CD4-positive, CD25-positive, alpha-beta regulatory T cell (primary cell): ENCODE measurements at regions not wholly inside any gene's neighbourhood (a gene's known extent, or its start where the extent isn't known, plus 50 kb on each side); places are given as distances from the start of the nearest gene placed in this dataset.

Source experiments
- ATAC-seq, 2 donors: fragments of 150-1000 bp; cut with Tn5 transposase; one replicate each; pipeline ENCODE4 v1.10.0; 2021; ENCODE audit warnings: low read depth in 2 of 2, moderate number of reproducible peaks in 2 of 2, moderate library complexity in 1 of 2
- DNase-seq, 3 donors: peaks; one replicate each; pipeline versions ENCODE4 v3.0.0 to v3.0.0-alpha.2; 2012 to 2022; ENCODE audit warnings: mixed read lengths in 1 of 3
- H3K27ac ChIP-seq: one replicate; pipeline ENCODE4 v1.7.0; 2013; ENCODE audit warnings: mild to moderate bottlenecking, low read length; ENCODE audit not compliant: insufficient read depth, poor library complexity, severe bottlenecking
- H3K27me3 ChIP-seq: one replicate; pipeline ENCODE4 v1.7.0; 2013; ENCODE audit warnings: low read length; ENCODE audit not compliant: control insufficient read depth, insufficient read depth
- H3K36me3 ChIP-seq: one replicate; pipeline ENCODE4 v1.7.0; 2013; ENCODE audit warnings: mild to moderate bottlenecking, low read length, moderate library complexity; ENCODE audit not compliant: control insufficient read depth, insufficient read depth
- H3K4me1 ChIP-seq: 2 replicates; pipeline ENCODE4 v1.7.0; 2013; ENCODE audit warnings: mild to moderate bottlenecking, low read length; ENCODE audit not compliant: insufficient read depth, control insufficient read depth, poor library complexity, severe bottlenecking
- H3K4me3 ChIP-seq: one replicate; pipeline ENCODE4 v1.7.0; 2013; ENCODE audit warnings: low read depth, mild to moderate bottlenecking, low read length, moderate library complexity
- H3K9me3 ChIP-seq, 2 experiments: 1 replicate in 1 of 2; 2 replicates in 1 of 2; pipeline ENCODE4 v1.7.0; 2013; ENCODE audit warnings: low read length in 2 of 2, mild to moderate bottlenecking in 1 of 2, moderate library complexity in 1 of 2; ENCODE audit not compliant: control insufficient read depth in 2 of 2
- H3K27ac Mint-ChIP-seq, 3 donors: one replicate each; pipeline ENCODE4 v1.8.0; 2020 to 2022; ENCODE audit warnings: mild to moderate bottlenecking in 3 of 3, mixed read lengths in 3 of 3, moderate library complexity in 2 of 3
- H3K27me3 Mint-ChIP-seq: one replicate; pipeline ENCODE4 v1.8.0; 2022; ENCODE audit warnings: mild to moderate bottlenecking, mixed read lengths
- H3K36me3 Mint-ChIP-seq: one replicate; pipeline ENCODE4 v1.8.0; 2020; ENCODE audit warnings: mixed read lengths
- H3K4me1 Mint-ChIP-seq, 4 donors: one replicate each; pipeline ENCODE4 v1.8.0; 2020 to 2022; ENCODE audit warnings: mixed read lengths in 4 of 4, mild to moderate bottlenecking in 1 of 4
- H3K4me3 Mint-ChIP-seq, 4 donors: one replicate each; pipeline ENCODE4 v1.8.0; 2020 to 2022; ENCODE audit warnings: mild to moderate bottlenecking in 4 of 4, mixed read lengths in 4 of 4, moderate library complexity in 3 of 4
- H3K9me3 Mint-ChIP-seq, 7 donors: one replicate each; pipeline ENCODE4 v1.8.0; 2020 to 2022; ENCODE audit warnings: mixed read lengths in 7 of 7, mild to moderate bottlenecking in 3 of 7, moderate library complexity in 2 of 7

DNA sequence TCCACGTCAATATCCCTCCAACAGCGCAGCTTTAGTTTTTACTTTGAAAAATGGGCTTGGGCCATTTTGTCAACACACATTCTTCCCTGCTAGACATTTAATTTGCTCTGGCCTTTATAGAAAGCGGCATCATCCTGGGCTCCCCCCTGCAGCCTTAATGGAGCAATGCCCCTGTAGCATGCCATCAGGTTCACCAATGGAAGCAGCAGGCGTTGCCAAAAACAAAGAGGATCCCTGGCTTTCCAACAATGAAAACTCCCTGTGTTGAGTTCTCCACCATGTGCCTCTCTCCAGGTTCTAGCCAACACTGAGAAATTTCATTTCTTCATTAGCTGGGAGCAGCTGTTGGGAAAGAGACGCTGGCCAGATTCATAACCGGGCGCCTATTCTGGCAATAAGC lies 139.5 kb downstream of the ZNF622 start:
- Histone ChIP-seq H3K27ac (no peak overlapping the region), H3K4me3 (no peak overlapping the region), H3K27me3 (no peaks in the 10 kb centered on the region), H3K9me3 (no peaks in the 10 kb centered on the region), H3K36me3 (no peaks in the 10 kb centered on the region), H3K4me1 (no peaks in the 10 kb centered on the region)
- Mint-ChIP-seq H3K4me3 (peak overlapping the region in 1 of 4 donors; percentile 21), H3K4me1 (no peaks in the 10 kb centered on the region), H3K27me3 (peaks cover 4% of the 10 kb centered on the region), H3K27ac (no peak overlapping the region), H3K9me3 (no peaks in the 10 kb centered on the region), H3K36me3 (no peaks in the 10 kb centered on the region)
- DNase-seq (no peak), ATAC-seq (no peak)

DNA sequence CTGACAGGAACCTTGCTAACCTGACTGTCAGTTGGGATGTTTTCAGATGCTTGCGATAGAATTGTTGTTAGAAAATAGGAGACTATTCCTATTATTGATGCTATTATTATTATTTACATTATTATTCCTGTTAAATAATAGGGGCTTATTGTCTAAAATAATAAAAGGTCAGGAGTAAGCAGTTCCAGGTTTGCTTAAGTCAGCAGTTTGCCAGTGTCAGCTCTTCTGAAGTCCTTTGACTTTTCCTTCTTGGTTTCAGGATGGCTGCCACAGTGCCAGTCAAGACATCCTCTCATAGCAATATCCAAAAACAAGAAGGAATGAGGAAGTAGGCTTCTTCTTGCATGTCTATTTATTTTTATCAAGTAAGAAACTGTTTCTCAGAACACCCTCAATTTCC lies 141.7 kb upstream of the MARCHF11 start:
- no peaks in the 10 kb centered on the region for H3K27me3 ChIP-seq
- H3K36me3 ChIP-seq = no peaks in the 10 kb centered on the region
- no peak overlapping the region for H3K27ac ChIP-seq
- no peak overlapping the region for H3K4me3 Mint-ChIP-seq
- ATAC-seq (no peak), DNase-seq (no peak)
- no peaks in the 10 kb centered on the region for H3K9me3 ChIP-seq
- no peaks in the 10 kb centered on the region for H3K4me1 Mint-ChIP-seq
- no peak overlapping the region for H3K4me3 ChIP-seq
- no peak overlapping the region for H3K27ac Mint-ChIP-seq
- no peaks in the 10 kb centered on the region for H3K27me3 Mint-ChIP-seq
- H3K9me3 Mint-ChIP-seq = peaks cover 0 to 1% (median 0%) of the 10 kb centered on the region in 7 donors
- H3K4me1 ChIP-seq = no peaks in the 10 kb centered on the region
- no peaks in the 10 kb centered on the region for H3K36me3 Mint-ChIP-seq

DNA sequence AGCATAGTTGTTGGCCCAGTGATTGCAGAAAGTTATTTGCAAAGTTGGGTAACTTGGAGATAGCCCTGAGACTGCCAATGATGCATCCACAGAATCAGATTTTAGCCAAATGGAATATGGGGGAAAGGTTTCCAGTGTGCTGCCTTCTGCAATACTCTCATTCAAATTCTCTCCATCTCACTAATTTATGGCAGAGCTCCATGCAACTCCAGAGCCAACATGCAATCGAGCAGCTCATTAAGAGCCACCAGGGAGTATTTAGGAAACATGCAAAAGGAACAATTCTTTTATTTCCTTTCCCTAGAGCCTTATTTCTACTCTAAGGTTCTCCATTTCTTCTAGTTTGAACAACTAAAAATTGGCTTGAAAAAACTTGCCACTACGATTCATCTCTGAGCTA lies 135.9 kb upstream of the MARCHF11 start:
- no peak for DNase-seq
- Mint-ChIP-seq H3K36me3 (no peaks in the 10 kb centered on the region), H3K4me3 (no peak overlapping the region), H3K27me3 (no peaks in the 10 kb centered on the region), H3K27ac (no peak overlapping the region), H3K9me3 (peaks cover 0 to 1% (median 0%) of the 10 kb centered on the region in 7 donors), H3K4me1 (no peaks in the 10 kb centered on the region)
- H3K36me3 ChIP-seq = no peaks in the 10 kb centered on the region
- H3K9me3 ChIP-seq = no peaks in the 10 kb centered on the region
- H3K27me3 ChIP-seq = no peaks in the 10 kb centered on the region
- ATAC-seq = no peak
- H3K27ac ChIP-seq = no peak overlapping the region
- H3K4me3 ChIP-seq = no peak overlapping the region
- H3K4me1 ChIP-seq = no peaks in the 10 kb centered on the region

DNA sequence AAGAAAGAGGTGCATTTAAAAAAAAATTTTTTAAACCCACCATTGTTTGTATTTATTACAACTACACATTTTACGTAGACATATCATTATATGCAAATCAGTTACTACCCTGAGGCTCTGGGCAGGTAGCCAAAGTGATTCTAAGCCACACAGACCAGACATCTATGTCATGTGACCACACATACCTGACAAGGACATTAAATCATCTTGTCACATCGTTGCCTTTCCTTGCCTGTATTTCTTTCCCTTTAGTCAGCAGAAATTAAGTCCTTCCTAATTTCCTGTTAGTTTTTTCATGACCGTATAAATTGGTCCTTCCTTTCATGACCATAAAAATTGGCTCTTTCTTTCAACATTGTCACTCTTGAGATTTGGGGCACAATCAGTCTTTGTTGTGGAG lies 134.2 kb upstream of the MARCHF11 start:
- no peak overlapping the region for H3K4me3 ChIP-seq
- H3K36me3 Mint-ChIP-seq = no peaks in the 10 kb centered on the region
- no peak overlapping the region for H3K4me3 Mint-ChIP-seq
- H3K27ac ChIP-seq = no peak overlapping the region
- ATAC-seq (no peak), DNase-seq (no peak)
- no peaks in the 10 kb centered on the region for H3K4me1 Mint-ChIP-seq
- peaks cover 0 to 1% (median 0%) of the 10 kb centered on the region in 7 donors for H3K9me3 Mint-ChIP-seq
- H3K27me3 Mint-ChIP-seq = no peaks in the 10 kb centered on the region
- H3K27me3 ChIP-seq = no peaks in the 10 kb centered on the region
- no peaks in the 10 kb centered on the region for H3K4me1 ChIP-seq
- H3K9me3 ChIP-seq = no peaks in the 10 kb centered on the region
- no peaks in the 10 kb centered on the region for H3K36me3 ChIP-seq
- H3K27ac Mint-ChIP-seq = no peak overlapping the region

DNA sequence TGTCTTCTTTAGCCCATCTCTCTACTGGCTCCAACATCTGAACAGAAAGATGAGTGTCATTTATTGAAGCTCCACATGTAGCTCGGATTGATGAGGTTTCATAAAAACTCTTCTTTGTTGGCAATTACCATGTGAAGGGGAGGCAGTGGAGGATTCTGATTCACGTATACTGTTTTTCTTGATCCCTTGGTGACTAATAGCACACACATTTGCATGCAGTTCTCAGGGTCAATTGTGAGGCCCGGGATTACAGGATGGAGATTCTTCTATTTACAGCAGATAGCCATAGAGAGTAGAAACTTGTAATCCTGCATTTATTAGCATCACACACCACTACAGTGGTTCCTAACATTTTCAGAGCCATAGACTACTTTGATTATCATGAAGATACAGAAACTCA lies 133.2 kb upstream of the MARCHF11 start:
- no peaks in the 10 kb centered on the region for H3K4me1 ChIP-seq
- no peak overlapping the region for H3K4me3 Mint-ChIP-seq

DNA sequence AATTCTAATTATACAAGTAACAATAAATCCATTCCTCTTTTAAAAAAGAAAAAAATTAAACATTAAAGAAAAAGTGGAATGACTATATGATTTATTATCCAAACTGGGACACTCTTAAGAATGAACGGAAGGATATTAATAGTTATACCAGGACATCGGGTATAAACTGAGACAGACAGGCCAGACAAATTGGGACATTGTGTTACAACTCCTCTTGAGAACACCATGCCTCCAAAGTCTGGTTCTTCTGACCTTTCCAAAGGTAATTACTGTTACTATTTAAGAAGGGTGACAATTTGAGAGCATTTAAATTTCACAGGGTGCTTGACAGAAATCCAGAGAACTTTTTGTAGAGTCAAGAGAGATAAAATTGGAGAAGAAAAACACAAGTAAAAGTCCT lies 132.1 kb upstream of the MARCHF11 start:
- ATAC-seq = no peak
- H3K27ac Mint-ChIP-seq = no peak overlapping the region

More for the DNA sequence above, 133.2 kb upstream of the MARCHF11 start:
- no peak overlapping the region for H3K27ac Mint-ChIP-seq
- H3K27me3 Mint-ChIP-seq = no peaks in the 10 kb centered on the region
- no peak for ATAC-seq
- Histone ChIP-seq H3K27ac (no peak overlapping the region), H3K4me3 (no peak overlapping the region), H3K27me3 (no peaks in the 10 kb centered on the region), H3K9me3 (no peaks in the 10 kb centered on the region), H3K36me3 (no peaks in the 10 kb centered on the region)
- DNase-seq = no peak
- peaks cover 0 to 1% (median 0%) of the 10 kb centered on the region in 7 donors for H3K9me3 Mint-ChIP-seq
- H3K36me3 Mint-ChIP-seq = no peaks in the 10 kb centered on the region
- H3K4me1 Mint-ChIP-seq = no peaks in the 10 kb centered on the region

DNA sequence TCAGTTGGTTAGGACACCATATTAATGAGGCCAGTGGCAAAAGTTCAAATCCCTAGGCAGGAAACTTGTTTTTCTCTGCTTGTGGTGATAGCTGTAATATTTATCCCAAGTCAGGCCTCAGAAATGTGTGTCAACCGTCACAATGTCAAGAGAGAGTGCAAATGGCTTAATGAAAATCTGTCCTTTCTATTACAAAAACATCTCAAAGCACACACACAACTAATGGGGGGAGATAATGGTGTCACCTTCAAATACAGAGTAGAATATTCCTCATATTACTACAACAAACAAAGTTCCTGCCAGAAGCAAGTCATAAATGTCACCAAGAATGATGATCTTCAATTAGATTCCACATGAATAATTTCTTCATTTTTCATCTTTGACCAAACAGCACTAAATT lies 127.2 kb upstream of the MARCHF11 start:
- no peak overlapping the region for H3K27ac Mint-ChIP-seq
- ATAC-seq = no peak

More for the DNA sequence above, 132.1 kb upstream of the MARCHF11 start:
- Mint-ChIP-seq H3K36me3 (no peaks in the 10 kb centered on the region), H3K4me1 (no peaks in the 10 kb centered on the region), H3K27me3 (no peaks in the 10 kb centered on the region), H3K4me3 (peak overlapping the region in 1 of 4 donors; percentile 71), H3K9me3 (peaks cover 0 to 1% (median 0%) of the 10 kb centered on the region in 7 donors)
- DNase-seq = no peak
- H3K27me3 ChIP-seq = no peaks in the 10 kb centered on the region
- no peak overlapping the region for H3K4me3 ChIP-seq
- no peak overlapping the region for H3K27ac ChIP-seq
- H3K4me1 ChIP-seq = no peaks in the 10 kb centered on the region
- no peaks in the 10 kb centered on the region for H3K36me3 ChIP-seq
- no peaks in the 10 kb centered on the region for H3K9me3 ChIP-seq

DNA sequence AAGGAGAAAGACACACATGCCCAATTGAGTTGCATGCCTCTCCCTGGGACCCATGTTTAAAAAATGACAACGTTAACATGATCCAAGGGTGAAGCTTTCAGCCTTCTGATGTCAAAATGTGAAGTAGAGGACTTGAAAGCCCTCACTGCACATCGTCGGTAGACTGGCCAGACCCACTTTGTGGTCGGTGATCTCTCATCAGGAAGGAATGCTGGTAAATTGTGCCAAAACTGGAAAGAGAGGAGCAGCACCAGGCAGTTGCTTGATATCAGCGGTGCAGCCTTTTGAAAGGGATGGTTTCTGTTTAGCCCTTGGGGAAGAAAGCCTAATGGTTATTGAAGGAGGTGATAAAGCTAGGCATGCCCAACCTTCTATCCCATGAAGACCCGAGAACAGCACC lies 125.3 kb upstream of the MARCHF11 start:
- H3K4me3 Mint-ChIP-seq = no peak overlapping the region
- no peaks in the 10 kb centered on the region for H3K4me1 ChIP-seq
- peaks cover 0 to 3% of the 10 kb centered on the region in 2 experiments for H3K9me3 ChIP-seq
- no peaks in the 10 kb centered on the region for H3K36me3 Mint-ChIP-seq
- no peak overlapping the region for H3K27ac ChIP-seq
- H3K9me3 Mint-ChIP-seq = peaks cover 0 to 7% (median 0%) of the 10 kb centered on the region in 7 donors
- no peaks in the 10 kb centered on the region for H3K4me1 Mint-ChIP-seq
- no peaks in the 10 kb centered on the region for H3K36me3 ChIP-seq
- no peak overlapping the region for H3K4me3 ChIP-seq
- H3K27me3 ChIP-seq = no peaks in the 10 kb centered on the region
- no peak overlapping the region for H3K27ac Mint-ChIP-seq
- DNase-seq (no peak), ATAC-seq (no peak)
- no peaks in the 10 kb centered on the region for H3K27me3 Mint-ChIP-seq

More for the DNA sequence above, 127.2 kb upstream of the MARCHF11 start:
- H3K4me3 ChIP-seq = no peak overlapping the region
- Mint-ChIP-seq H3K4me1 (no peaks in the 10 kb centered on the region), H3K9me3 (peaks cover 0 to 1% (median 0%) of the 10 kb centered on the region in 7 donors), H3K27me3 (no peaks in the 10 kb centered on the region), H3K4me3 (no peak overlapping the region), H3K36me3 (no peaks in the 10 kb centered on the region)
- H3K36me3 ChIP-seq = no peaks in the 10 kb centered on the region
- H3K27me3 ChIP-seq = no peaks in the 10 kb centered on the region
- H3K9me3 ChIP-seq = peaks cover 0 to 3% of the 10 kb centered on the region in 2 experiments
- H3K4me1 ChIP-seq = no peaks in the 10 kb centered on the region
- no peak overlapping the region for H3K27ac ChIP-seq
- no peak for DNase-seq
